ENCODE measurements at regions not wholly inside any gene's neighbourhood (a gene's known extent, or its start where the extent isn't known, plus 50 kb on each side); places are given as distances from the start of the nearest gene placed in this dataset.

GRCh38 chr5:29963956-29964355 lies 1229.5 kb upstream of the CDH6 start:
- H3K4me2 ChIP-seq (ENCODE audit: insufficient read depth, low read length): no peak overlapping the region
- peaks cover 2% of the 10 kb centered on the region for H3K9me3 ChIP-seq (ENCODE audit: low read depth, low read length)
- no peak for TF ChIP-seq CTCF (IDR thresholded peaks at IDR 0.05; ENCODE audit: extremely low read depth, low read depth, low read length)
- H3K27me3 ChIP-seq (ENCODE audit: insufficient read depth, low read length): no peaks in the 10 kb centered on the region
- no peak overlapping the region for H3K4me3 ChIP-seq (ENCODE audit: insufficient read depth, low read length)
- H2AFZ ChIP-seq (ENCODE audit: low read length): no peak overlapping the region
- H3K36me3 ChIP-seq (ENCODE audit: insufficient read depth, low read length): no peaks in the 10 kb centered on the region
- H3K79me2 ChIP-seq (ENCODE audit: insufficient read depth, low read length): no peaks in the 10 kb centered on the region
- no peak for DNase-seq (ENCODE audit: insufficient read length, low spot score, missing footprints)
- no peaks in the 10 kb centered on the region for H4K20me1 ChIP-seq (ENCODE audit: insufficient read depth, low read length)
- no peak overlapping the region for H3K27ac ChIP-seq (ENCODE audit: low read depth, low read length)
- H3K4me1 ChIP-seq (ENCODE audit: insufficient read depth, low read length): no peaks in the 10 kb centered on the region

GRCh38 chr5:29960323-29960722 lies 1233.2 kb upstream of the CDH6 start:
- H3K27ac ChIP-seq (ENCODE audit: low read depth, low read length): no peak overlapping the region
- no peaks in the 10 kb centered on the region for H3K4me1 ChIP-seq (ENCODE audit: insufficient read depth, low read length)
- H3K27me3 ChIP-seq (ENCODE audit: insufficient read depth, low read length): no peaks in the 10 kb centered on the region
- H3K4me2 ChIP-seq (ENCODE audit: insufficient read depth, low read length): no peak overlapping the region
- TF ChIP-seq CTCF (IDR thresholded peaks at IDR 0.05; ENCODE audit: extremely low read depth, low read depth, low read length): no peak
- H3K36me3 ChIP-seq (ENCODE audit: insufficient read depth, low read length): no peaks in the 10 kb centered on the region
- DNase-seq (ENCODE audit: insufficient read length, low spot score, missing footprints): no peak
- H3K4me3 ChIP-seq (ENCODE audit: insufficient read depth, low read length): no peak overlapping the region
- no peaks in the 10 kb centered on the region for H3K79me2 ChIP-seq (ENCODE audit: insufficient read depth, low read length)
- peaks cover 2% of the 10 kb centered on the region for H3K9me3 ChIP-seq (ENCODE audit: low read depth, low read length)
- no peak overlapping the region for H2AFZ ChIP-seq (ENCODE audit: low read length)
- no peaks in the 10 kb centered on the region for H4K20me1 ChIP-seq (ENCODE audit: insufficient read depth, low read length)

- no peak overlapping the region for H3K4me2 ChIP-seq (ENCODE audit: insufficient read depth, low read length)
- TF ChIP-seq CTCF (IDR thresholded peaks at IDR 0.05; ENCODE audit: extremely low read depth, low read depth, low read length): no peak
- H3K27me3 ChIP-seq (ENCODE audit: insufficient read depth, low read length): no peaks in the 10 kb centered on the region
Observed at GRCh38 chr5:29950416-29951145, 1242.9 kb upstream of the CDH6 start.

GRCh38 chr5:29949301-29949872 lies 1244.1 kb upstream of the CDH6 start:
- TF ChIP-seq CTCF (IDR thresholded peaks at IDR 0.05; ENCODE audit: extremely low read depth, low read depth, low read length): no peak
- no peak overlapping the region for H3K27ac ChIP-seq (ENCODE audit: low read depth, low read length)
- no peaks in the 10 kb centered on the region for H3K27me3 ChIP-seq (ENCODE audit: insufficient read depth, low read length)
- no peak overlapping the region for H2AFZ ChIP-seq (ENCODE audit: low read length)
- no peaks in the 10 kb centered on the region for H3K79me2 ChIP-seq (ENCODE audit: insufficient read depth, low read length)
- no peaks in the 10 kb centered on the region for H3K36me3 ChIP-seq (ENCODE audit: insufficient read depth, low read length)
- H3K9me3 ChIP-seq (ENCODE audit: low read depth, low read length): no peaks in the 10 kb centered on the region
- H3K4me2 ChIP-seq (ENCODE audit: insufficient read depth, low read length): no peak overlapping the region
- H3K4me1 ChIP-seq (ENCODE audit: insufficient read depth, low read length): no peaks in the 10 kb centered on the region
- no peaks in the 10 kb centered on the region for H4K20me1 ChIP-seq (ENCODE audit: insufficient read depth, low read length)
- no peak for DNase-seq (ENCODE audit: insufficient read length, low spot score, missing footprints)
- H3K4me3 ChIP-seq (ENCODE audit: insufficient read depth, low read length): no peak overlapping the region

More at GRCh38 chr5:29950416-29951145, 1242.9 kb upstream of the CDH6 start:
- Histone ChIP-seq H3K27ac (ENCODE audit: low read depth, low read length) (no peak overlapping the region), H3K9me3 (ENCODE audit: low read depth, low read length) (no peaks in the 10 kb centered on the region), H3K79me2 (ENCODE audit: insufficient read depth, low read length) (no peaks in the 10 kb centered on the region), H2AFZ (ENCODE audit: low read length) (no peak overlapping the region), H3K36me3 (ENCODE audit: insufficient read depth, low read length) (no peaks in the 10 kb centered on the region), H3K4me1 (ENCODE audit: insufficient read depth, low read length) (no peaks in the 10 kb centered on the region), H4K20me1 (ENCODE audit: insufficient read depth, low read length) (no peaks in the 10 kb centered on the region), H3K4me3 (ENCODE audit: insufficient read depth, low read length) (no peak overlapping the region)
- no peak for DNase-seq (ENCODE audit: insufficient read length, low spot score, missing footprints)

All from osteoblast (primary cell).